ENCODE measurements at regions not wholly inside any gene's neighbourhood (a gene's known extent, or its start where the extent isn't known, plus 50 kb on each side); places are given as distances from the start of the nearest gene placed in this dataset.

GRCh38 chr10:2301227-2301626, 563.9 kb upstream of the ADARB2 start:
- DNase-seq = no peak
- H3K4me2 ChIP-seq (ENCODE audit: insufficient read depth, insufficient read length, low read length) = no peak overlapping the region
- H3K27me3 Mint-ChIP-seq (ENCODE audit: low read depth) = peaks cover 2% of the 10 kb centered on the region
- H2BK15ac ChIP-seq (ENCODE audit: low read depth, low read length) = no peak overlapping the region
- H3K23ac ChIP-seq (ENCODE audit: insufficient read length, low read depth, low read length) = no peak overlapping the region
- no peak overlapping the region for H3K9ac ChIP-seq (ENCODE audit: extremely low read depth, insufficient read length, low read length)
- H4K8ac ChIP-seq (replicated peaks; ENCODE audit: insufficient read length, low read depth, low read length) = no peak overlapping the region
- H3K9me3 Mint-ChIP-seq = peaks cover 6 to 7% of the 10 kb centered on the region in 2 experiments; a peak in 4 of 5 replicates
- no peak overlapping the region for H3K4ac ChIP-seq (ENCODE audit: low read depth, low read length)
- no peaks in the 10 kb centered on the region for H3K79me2 ChIP-seq (ENCODE audit: insufficient read depth, low read length)
- no peak overlapping the region for H4K5ac ChIP-seq (ENCODE audit: insufficient read length, low read depth, low read length)
- H2BK20ac ChIP-seq (ENCODE audit: low read depth, low read length, poor library complexity, severe bottlenecking) = no peak overlapping the region
- no peak overlapping the region for H2BK5ac ChIP-seq (ENCODE audit: insufficient read length, low read length)
- no peak overlapping the region for H3K27ac Mint-ChIP-seq
- no peak overlapping the region for H3K27ac ChIP-seq (ENCODE audit: insufficient read length, low read depth, low read length)
- no peak overlapping the region for H3K18ac ChIP-seq (ENCODE audit: insufficient read length, low read depth, low read length)
- no peak overlapping the region for H4K91ac ChIP-seq (ENCODE audit: insufficient read length, low read depth, low read length)
- H3T11ph ChIP-seq (ENCODE audit: low read length) = no peak overlapping the region
- no peak overlapping the region for H2BK12ac ChIP-seq (ENCODE audit: insufficient read length, low read depth, low read length)
- peaks cover 0 to 6% (median 0%) of the 10 kb centered on the region in 3 experiments; a peak in 2 of 7 replicates for H3K36me3 Mint-ChIP-seq (ENCODE audit: insufficient read depth in 1 of 3, low read depth in 3 of 3)
- H3K56ac ChIP-seq (ENCODE audit: insufficient read length, low read depth, low read length) = no peak overlapping the region
- H3K9me3 ChIP-seq (ENCODE audit: control insufficient read depth, low read depth, low read length) = peaks cover 9% of the 10 kb centered on the region
- no peak for TF ChIP-seq CTCF (conservative IDR thresholded peaks at IDR 0.05)
- H3K4me1 ChIP-seq (ENCODE audit: insufficient read depth, low read length) = no peaks in the 10 kb centered on the region
- no peaks in the 10 kb centered on the region for H3K79me1 ChIP-seq (ENCODE audit: insufficient read depth, low read depth, low read length, poor library complexity, severe bottlenecking)
- no peaks in the 10 kb centered on the region for H3K27me3 ChIP-seq (ENCODE audit: insufficient read depth, low read length)
- WGBS (ENCODE audit: extremely low coverage, insufficient read length, low lambda C conversion rate) = no CpG with 5 or more reads among the region's 8 CpGs
- H3K4me1 Mint-ChIP-seq = peaks cover 8 to 11% of the 10 kb centered on the region in 2 experiments
- no peak overlapping the region for H2AFZ ChIP-seq (ENCODE audit: low read length)
- H2BK120ac ChIP-seq (ENCODE audit: low read depth, low read length, poor library complexity, severe bottlenecking) = no peak overlapping the region
- H4K20me1 ChIP-seq (ENCODE audit: control insufficient read depth, insufficient read depth, insufficient read length) = no peaks in the 10 kb centered on the region
- no peak overlapping the region for H2AK5ac ChIP-seq (ENCODE audit: insufficient read length, low read length)
- no peaks in the 10 kb centered on the region for H3K23me2 ChIP-seq (ENCODE audit: insufficient read length, low read depth, low read length, poor library complexity, severe bottlenecking)
- no peak overlapping the region for H3K4me3 Mint-ChIP-seq
- H3K14ac ChIP-seq (ENCODE audit: insufficient read depth, low read length) = no peak overlapping the region
